A549 (cell line): ENCODE measurements at regions not wholly inside any gene's neighbourhood (a gene's known extent, or its start where the extent isn't known, plus 50 kb on each side); places are given as distances from the start of the nearest gene placed in this dataset.

Experiments
- ATAC-seq, 2 experiments: fragments of 200-7000 bp in 1 of 2; fragments of >200 bp in 1 of 2; cut with Nextera tagmentation in 1 of 2; cut with Tn5 transposase in 1 of 2; 3 replicates each; pipeline versions ENCODE4 v1.8.0 to v1.9.1; 2018 to 2020; ENCODE audit warnings: mild to moderate bottlenecking in 1 of 2, moderate library complexity in 1 of 2
- CTCF ChIA-PET: fragments of 300-600 bp; sonication (Branson Sonifier 250); formaldehyde crosslinking; extraction: SDS; loops from one replicate; lab custom pipeline; 2021; ENCODE audit warnings: antibody characterized with exemption, inconsistent platforms; lab: Yijun Ruan, JAX
- POLR2A ChIA-PET: fragments of 350-600 bp; formaldehyde crosslinking; extraction: SDS; loops from one replicate; lab custom pipeline; 2021; ENCODE audit warnings: antibody characterized with exemption, inconsistent platforms; lab: Yijun Ruan, JAX
- DNase-seq, 2 experiments: peaks; one replicate each; pipeline versions ENCODE4 v3.0.0 to v3.0.0-alpha.2; 2011 to 2016; ENCODE audit warnings: low read depth in 1 of 2, low spot score in 1 of 2
- FAIRE-seq: peaks from 2 replicates; lab custom pipeline; 2011; peaks lifted over from hg19 to GRCh38; lab: Jason Lieb, UNC
- H3K27ac ChIP-seq, 2 experiments: fragments of >200 bp; sonication (Bioruptor Twin); formaldehyde crosslinking; 3 replicates each; pipeline ENCODE4 v1.5.1; 2016 to 2017
- H3K4me1 ChIP-seq: fragments of >200 bp; sonication (Bioruptor Twin); formaldehyde crosslinking; 3 replicates; pipeline ENCODE4 v1.6.1; 2016
- H3K4me2 ChIP-seq: fragments of >200 bp; sonication (Bioruptor Twin); formaldehyde crosslinking; 3 replicates; pipeline ENCODE4 v1.6.1; 2016
- H3K4me3 ChIP-seq: fragments of >200 bp; sonication (Bioruptor Twin); formaldehyde crosslinking; 3 replicates; pipeline ENCODE4 v1.5.1; 2016
- H3K9me3 ChIP-seq: fragments of >200 bp; sonication (Bioruptor Twin); formaldehyde crosslinking; 3 replicates; pipeline ENCODE4 v1.6.1; 2016
- CBX2 ChIP-seq: fragments of 200-600 bp; sonication (generic); IDR thresholded peaks from 2 replicates; pipeline ENCODE4 v1.6.1; 2016; ENCODE audit warnings: low read depth, mild to moderate bottlenecking, borderline replicate concordance
- CBX8 ChIP-seq: fragments of 200-600 bp; sonication (generic); IDR thresholded peaks from 2 replicates; pipeline ENCODE4 v1.6.1; 2016
- CEBPB ChIP-seq, 2 experiments: fragments of >200 bp in 1 of 2; sonication (Bioruptor Twin) in 1 of 2; formaldehyde crosslinking in 1 of 2; IDR thresholded peaks; 2 replicates each; pipeline ENCODE4 v1.6.1; 2012 to 2016
- CTCF ChIP-seq: fragments of >200 bp; sonication (Bioruptor Twin); formaldehyde crosslinking; IDR thresholded peaks from 3 replicates; pipeline ENCODE4 v1.5.1; 2016
- EHMT2 ChIP-seq: fragments of 200-600 bp; sonication (generic); IDR thresholded peaks from 2 replicates; pipeline ENCODE4 v1.6.1; 2016; ENCODE audit warnings: antibody characterized with exemption, low read depth, mild to moderate bottlenecking, moderate library complexity
- EP300 ChIP-seq, 2 experiments: fragments of >200 bp; sonication (Bioruptor Twin); formaldehyde crosslinking; IDR thresholded peaks; 2 replicates in 1 of 2; 3 replicates in 1 of 2; pipeline ENCODE4 v1.6.1; 2016 to 2017
- ESRRA ChIP-seq: fragments of 150-350 bp; IDR thresholded peaks from 2 replicates; pipeline ENCODE4 v1.6.1; 2014; ENCODE audit warnings: mild to moderate bottlenecking, low read length, borderline replicate concordance
- FOSB ChIP-seq: fragments of 250-450 bp; sonication (Bioruptor Pico); IDR thresholded peaks from 2 replicates; pipeline ENCODE4 v1.5.0; 2020; ENCODE audit warnings: mild to moderate bottlenecking, moderate library complexity
- FOSL2 ChIP-seq, 2 experiments: fragments of 450-650 bp in 1 of 2; fragments of >200 bp in 1 of 2; sonication (Bioruptor Twin) in 1 of 2; formaldehyde crosslinking; IDR thresholded peaks; 2 replicates each; pipeline versions ENCODE4 v1.5.0 to v1.6.1; 2016 to 2020; ENCODE audit warnings: mild to moderate bottlenecking in 1 of 2, moderate library complexity in 1 of 2
- FOXS1 ChIP-seq: fragments of 250-450 bp; sonication (Bioruptor Pico); IDR thresholded peaks from 2 replicates; pipeline ENCODE4 v1.5.0; 2020; ENCODE audit warnings: mild to moderate bottlenecking, moderate library complexity
- HEYL ChIP-seq: fragments of 250-450 bp; sonication (Bioruptor Pico); IDR thresholded peaks from 2 replicates; pipeline ENCODE4 v1.8.0; 2021; ENCODE audit warnings: mild to moderate bottlenecking, moderate library complexity
- HOXA7 ChIP-seq: fragments of 250-450 bp; sonication (Bioruptor Pico); IDR thresholded peaks from 2 replicates; pipeline ENCODE4 v1.5.0; 2020; ENCODE audit warnings: mild to moderate bottlenecking, moderate library complexity
- JUN ChIP-seq, 2 experiments: fragments of >200 bp; sonication (Bioruptor Twin); formaldehyde crosslinking; IDR thresholded peaks; 2 replicates in 1 of 2; 3 replicates in 1 of 2; pipeline ENCODE4 v1.6.1; 2016 to 2017
- JUNB ChIP-seq: fragments of >200 bp; sonication (Bioruptor Twin); formaldehyde crosslinking; IDR thresholded peaks from 2 replicates; pipeline ENCODE4 v1.6.1; 2016
- KDM1A ChIP-seq: fragments of 200-600 bp; sonication (generic); IDR thresholded peaks from 2 replicates; pipeline ENCODE4 v1.6.1; 2016; ENCODE audit warnings: low read depth, mild to moderate bottlenecking
- MAX ChIP-seq: IDR thresholded peaks from 2 replicates; pipeline ENCODE4 v1.6.1; 2012
- NFE2L2 ChIP-seq: fragments of 150-350 bp; conservative IDR thresholded peaks from 2 replicates; pipeline ENCODE4 v1.6.1; 2014; ENCODE audit warnings: low read length
- NR3C1 ChIP-seq: fragments of >200 bp; sonication (Bioruptor Twin); formaldehyde crosslinking; IDR thresholded peaks from 3 replicates; pipeline ENCODE4 v1.6.1; 2017
- PBX3 ChIP-seq: IDR thresholded peaks from 2 replicates; pipeline ENCODE4 v1.6.1; 2012
- RAD21 ChIP-seq, 2 experiments: fragments of >200 bp in 1 of 2; sonication (Bioruptor Twin) in 1 of 2; formaldehyde crosslinking in 1 of 2; IDR thresholded peaks in 1 of 2; conservative IDR thresholded peaks in 1 of 2; 2 replicates in 1 of 2; 3 replicates in 1 of 2; pipeline ENCODE4 v1.6.1; 2012 to 2018; ENCODE audit warnings: inconsistent platforms in 1 of 2
- RARB ChIP-seq: fragments of 250-450 bp; sonication (Bioruptor Pico); IDR thresholded peaks from 2 replicates; pipeline ENCODE4 v1.8.0; 2021; ENCODE audit warnings: mild to moderate bottlenecking, moderate library complexity
- ZFP36 ChIP-seq: fragments of 450-650 bp; IDR thresholded peaks from 2 replicates; pipeline ENCODE4 v1.6.1; 2014; ENCODE audit warnings: borderline replicate concordance; ENCODE audit not compliant: partially characterized antibody
- ZNF302 ChIP-seq: fragments of 250-450 bp; sonication (Bioruptor Pico); IDR thresholded peaks from 2 replicates; pipeline ENCODE4 v1.9.0; 2021; ENCODE audit warnings: inconsistent platforms, mild to moderate bottlenecking, moderate library complexity
- WGBS: methylation state at CpG from one replicate; pipeline ENCODE4 v1.1.6; 2017; ENCODE audit errors: missing lambda C conversion rate; 5-methylcytosine and 5-hydroxymethylcytosine counted together
- TF ChIP-seq, protein P1 (sequence below): fragments of 200-600 bp; sonication (generic); IDR thresholded peaks from 2 replicates; pipeline ENCODE4 v1.6.1; 2016; ENCODE audit warnings: antibody characterized with exemption, mild to moderate bottlenecking, moderate library complexity
- TF ChIP-seq, protein P2 (sequence below): IDR thresholded peaks from 2 replicates; pipeline ENCODE4 v1.6.1; 2012; ENCODE audit warnings: low read depth, borderline replicate concordance

DNA sequence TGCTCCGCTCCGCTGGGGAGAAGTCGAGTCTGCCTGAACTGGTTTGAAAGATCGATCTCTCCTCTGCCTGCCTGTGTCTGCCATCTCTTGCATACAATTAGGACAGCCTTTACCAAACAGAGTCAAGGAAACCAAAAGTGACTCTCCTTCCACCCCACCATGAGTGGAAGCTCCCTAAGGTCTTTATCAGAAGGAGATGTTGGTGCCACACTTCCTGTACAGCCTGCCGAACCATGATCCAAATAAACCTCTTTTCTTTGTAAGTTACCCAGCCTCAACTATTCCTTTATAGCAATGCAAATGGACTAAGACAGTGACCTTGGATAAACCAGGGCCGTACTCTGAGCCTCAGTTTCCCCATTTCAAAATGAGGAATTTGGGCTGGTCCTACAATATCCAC lies 106.3 kb upstream of the GDF10 start:
- no peak for ATAC-seq
- no peaks in the 10 kb centered on the region for H3K4me1 ChIP-seq
- H3K27ac ChIP-seq: no peak overlapping the region
- CTCF ChIA-PET: no interaction called here
- FAIRE-seq: no peak
- H3K4me3 ChIP-seq: no peak overlapping the region
- no peak overlapping the region for H3K4me2 ChIP-seq
- DNase-seq: no peak
- WGBS: 77% methylated on average over 6 of the region's 6 CpGs
- no peak for TF ChIP-seq EHMT2
- no peak for TF ChIP-seq HOXA7 (CRISPR knock-in tag)
- TF ChIP-seq KDM1A: no peak
- no peak for TF ChIP-seq ESRRA
- no peak for TF ChIP-seq FOSL2 (IDR thresholded peaks at IDR 0.05)
- no peak for TF ChIP-seq FOSL2 (CRISPR knock-in tag; IDR thresholded peaks at IDR 0.05)
- TF ChIP-seq, protein P1, sequence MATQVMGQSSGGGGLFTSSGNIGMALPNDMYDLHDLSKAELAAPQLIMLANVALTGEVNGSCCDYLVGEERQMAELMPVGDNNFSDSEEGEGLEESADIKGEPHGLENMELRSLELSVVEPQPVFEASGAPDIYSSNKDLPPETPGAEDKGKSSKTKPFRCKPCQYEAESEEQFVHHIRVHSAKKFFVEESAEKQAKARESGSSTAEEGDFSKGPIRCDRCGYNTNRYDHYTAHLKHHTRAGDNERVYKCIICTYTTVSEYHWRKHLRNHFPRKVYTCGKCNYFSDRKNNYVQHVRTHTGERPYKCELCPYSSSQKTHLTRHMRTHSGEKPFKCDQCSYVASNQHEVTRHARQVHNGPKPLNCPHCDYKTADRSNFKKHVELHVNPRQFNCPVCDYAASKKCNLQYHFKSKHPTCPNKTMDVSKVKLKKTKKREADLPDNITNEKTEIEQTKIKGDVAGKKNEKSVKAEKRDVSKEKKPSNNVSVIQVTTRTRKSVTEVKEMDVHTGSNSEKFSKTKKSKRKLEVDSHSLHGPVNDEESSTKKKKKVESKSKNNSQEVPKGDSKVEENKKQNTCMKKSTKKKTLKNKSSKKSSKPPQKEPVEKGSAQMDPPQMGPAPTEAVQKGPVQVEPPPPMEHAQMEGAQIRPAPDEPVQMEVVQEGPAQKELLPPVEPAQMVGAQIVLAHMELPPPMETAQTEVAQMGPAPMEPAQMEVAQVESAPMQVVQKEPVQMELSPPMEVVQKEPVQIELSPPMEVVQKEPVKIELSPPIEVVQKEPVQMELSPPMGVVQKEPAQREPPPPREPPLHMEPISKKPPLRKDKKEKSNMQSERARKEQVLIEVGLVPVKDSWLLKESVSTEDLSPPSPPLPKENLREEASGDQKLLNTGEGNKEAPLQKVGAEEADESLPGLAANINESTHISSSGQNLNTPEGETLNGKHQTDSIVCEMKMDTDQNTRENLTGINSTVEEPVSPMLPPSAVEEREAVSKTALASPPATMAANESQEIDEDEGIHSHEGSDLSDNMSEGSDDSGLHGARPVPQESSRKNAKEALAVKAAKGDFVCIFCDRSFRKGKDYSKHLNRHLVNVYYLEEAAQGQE: no peak
- no peak for TF ChIP-seq CBX2
- TF ChIP-seq, protein P2, sequence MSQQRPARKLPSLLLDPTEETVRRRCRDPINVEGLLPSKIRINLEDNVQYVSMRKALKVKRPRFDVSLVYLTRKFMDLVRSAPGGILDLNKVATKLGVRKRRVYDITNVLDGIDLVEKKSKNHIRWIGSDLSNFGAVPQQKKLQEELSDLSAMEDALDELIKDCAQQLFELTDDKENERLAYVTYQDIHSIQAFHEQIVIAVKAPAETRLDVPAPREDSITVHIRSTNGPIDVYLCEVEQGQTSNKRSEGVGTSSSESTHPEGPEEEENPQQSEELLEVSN: no peak
- TF ChIP-seq JUNB: no peak
- TF ChIP-seq NFE2L2: no peak
- no peak for TF ChIP-seq FOXS1 (CRISPR knock-in tag)
- no peak for TF ChIP-seq CBX8
- no peak for TF ChIP-seq RARB
- no peak for TF ChIP-seq NR3C1
- no peak for TF ChIP-seq CTCF
- POLR2A ChIA-PET: no interaction called here
- H3K9me3 ChIP-seq: no peaks in the 10 kb centered on the region

- no peak for FAIRE-seq
- WGBS: 61% methylated on average over 15 of the region's 15 CpGs
- no peak for ATAC-seq
- Histone ChIP-seq H3K4me3 (no peak overlapping the region), H3K4me2 (no peak overlapping the region), H3K27ac (no peak overlapping the region), H3K9me3 (no peaks in the 10 kb centered on the region), H3K4me1 (no peaks in the 10 kb centered on the region)
- ChIA-PET POLR2A (no interaction called here), CTCF (no interaction called here)
- DNase-seq: no peak
- TF ChIP-seq, protein P2: no peak
- TF ChIP-seq PBX3 (no peak), CEBPB (IDR thresholded peaks at IDR 0.05) (no peak), EP300 (IDR thresholded peaks at IDR 0.05) (no peak), ZFP36 (no peak), RAD21 (conservative IDR thresholded peaks at IDR 0.05 in 1 of 2, IDR thresholded peaks at IDR 0.05 in 1 of 2) (no peak), JUN (IDR thresholded peaks at IDR 0.05) (no peak), HOXA7 (CRISPR knock-in tag) (no peak), HEYL (CRISPR knock-in tag) (no peak), CTCF (no peak), ESRRA (no peak), CBX2 (no peak), ZNF302 (CRISPR knock-in tag) (no peak), FOSB (CRISPR knock-in tag) (no peak), MAX (no peak)
Observed at GRCh38 chr10:47195274-47195885, 104.6 kb upstream of the GDF10 start.
